Activated CD8-positive, alpha-beta T cell treated with anti-CD3 and anti-CD28 coated beads for 36 hours (primary cell): ENCODE measurements at regions not wholly inside any gene's neighbourhood (a gene's known extent, or its start where the extent isn't known, plus 50 kb on each side); places are given as distances from the start of the nearest gene placed in this dataset.

Experiments
- ATAC-seq: fragments of 200-7000 bp; cut with Tn5 transposase; one replicate; pipeline ENCODE4 v1.10.0; 2021; ENCODE audit warnings: mild to moderate bottlenecking, moderate library complexity
- CTCF ChIA-PET: fragments of 350-600 bp; sonication (Branson Sonifier 250); formaldehyde crosslinking; loops from one replicate; lab custom pipeline; 2021; ENCODE audit warnings: antibody characterized with exemption; lab: Charles Lee
- POLR2A ChIA-PET: fragments of 350-600 bp; sonication (Branson Sonifier 250); formaldehyde crosslinking; loops from one replicate; lab custom pipeline; 2021; ENCODE audit warnings: antibody characterized with exemption; lab: Charles Lee
- DNase-seq: peaks from one replicate; pipeline ENCODE4 v3.0.0-alpha.2; 2020
- H3K27ac Mint-ChIP-seq: one replicate; pipeline ENCODE4 v1.8.0; 2021; ENCODE audit warnings: mild to moderate bottlenecking, mixed read lengths
- H3K27me3 Mint-ChIP-seq: one replicate; pipeline ENCODE4 v1.8.0; 2021; ENCODE audit warnings: mixed read lengths
- H3K36me3 Mint-ChIP-seq: one replicate; pipeline ENCODE4 v1.8.0; 2021; ENCODE audit warnings: low read depth, mixed read lengths
- H3K4me1 Mint-ChIP-seq: one replicate; pipeline ENCODE4 v1.8.0; 2021; ENCODE audit warnings: low read depth, mixed read lengths
- H3K4me3 Mint-ChIP-seq: one replicate; pipeline ENCODE4 v1.8.0; 2021; ENCODE audit warnings: mild to moderate bottlenecking, moderate library complexity, mixed read lengths
- H3K9me3 Mint-ChIP-seq: one replicate; pipeline ENCODE4 v1.8.0; 2021; ENCODE audit warnings: mixed read lengths
- intact Hi-C: fragments of 100-400 bp; cut with micrococcal nuclease; formaldehyde crosslinking; loops from one replicate; pipeline ENCODE4 v1.10.0; 2022
- TF ChIP-seq, protein P1 (sequence below): fragments of 200-600 bp; IDR thresholded peaks from one replicate; pipeline ENCODE4 v1.8.0; 2022; ENCODE audit warnings: antibody characterized with exemption, mild to moderate bottlenecking

DNA sequence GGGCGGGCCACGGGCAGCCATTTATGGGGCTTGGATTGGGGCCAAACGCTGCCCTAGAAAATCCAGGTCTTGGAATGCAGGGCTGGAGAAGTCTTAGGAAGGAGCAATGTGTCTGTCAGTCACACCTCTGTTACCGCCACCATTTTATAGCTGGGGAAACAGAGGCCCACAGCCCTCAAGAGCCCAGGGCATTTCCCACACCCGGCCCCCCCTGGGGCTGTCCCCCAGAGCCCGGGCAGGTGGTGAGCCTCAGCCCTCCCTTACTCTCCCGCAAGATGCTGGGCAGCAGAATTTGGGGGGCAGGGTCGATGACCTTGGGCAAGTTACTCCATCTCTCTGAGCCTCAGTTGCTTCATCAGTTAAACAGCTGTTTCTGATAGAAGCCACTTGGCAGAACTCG is 508.2 kb downstream of the SHQ1 start:
- no peak overlapping the region for H3K4me3 Mint-ChIP-seq
- CTCF ChIA-PET, result no interaction called here
- H3K27me3 Mint-ChIP-seq, result no peaks in the 10 kb centered on the region
- TF ChIP-seq, protein P1, sequence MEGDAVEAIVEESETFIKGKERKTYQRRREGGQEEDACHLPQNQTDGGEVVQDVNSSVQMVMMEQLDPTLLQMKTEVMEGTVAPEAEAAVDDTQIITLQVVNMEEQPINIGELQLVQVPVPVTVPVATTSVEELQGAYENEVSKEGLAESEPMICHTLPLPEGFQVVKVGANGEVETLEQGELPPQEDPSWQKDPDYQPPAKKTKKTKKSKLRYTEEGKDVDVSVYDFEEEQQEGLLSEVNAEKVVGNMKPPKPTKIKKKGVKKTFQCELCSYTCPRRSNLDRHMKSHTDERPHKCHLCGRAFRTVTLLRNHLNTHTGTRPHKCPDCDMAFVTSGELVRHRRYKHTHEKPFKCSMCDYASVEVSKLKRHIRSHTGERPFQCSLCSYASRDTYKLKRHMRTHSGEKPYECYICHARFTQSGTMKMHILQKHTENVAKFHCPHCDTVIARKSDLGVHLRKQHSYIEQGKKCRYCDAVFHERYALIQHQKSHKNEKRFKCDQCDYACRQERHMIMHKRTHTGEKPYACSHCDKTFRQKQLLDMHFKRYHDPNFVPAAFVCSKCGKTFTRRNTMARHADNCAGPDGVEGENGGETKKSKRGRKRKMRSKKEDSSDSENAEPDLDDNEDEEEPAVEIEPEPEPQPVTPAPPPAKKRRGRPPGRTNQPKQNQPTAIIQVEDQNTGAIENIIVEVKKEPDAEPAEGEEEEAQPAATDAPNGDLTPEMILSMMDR, result no peak
- H3K36me3 Mint-ChIP-seq, result no peaks in the 10 kb centered on the region
- no peaks in the 10 kb centered on the region for H3K9me3 Mint-ChIP-seq
- POLR2A ChIA-PET, result no interaction called here
- peaks cover 30% of the 10 kb centered on the region for H3K4me1 Mint-ChIP-seq
- H3K27ac Mint-ChIP-seq, result no peak overlapping the region
- no peak for DNase-seq
- intact Hi-C loops, result no loop called here
- no peak for ATAC-seq

DNA sequence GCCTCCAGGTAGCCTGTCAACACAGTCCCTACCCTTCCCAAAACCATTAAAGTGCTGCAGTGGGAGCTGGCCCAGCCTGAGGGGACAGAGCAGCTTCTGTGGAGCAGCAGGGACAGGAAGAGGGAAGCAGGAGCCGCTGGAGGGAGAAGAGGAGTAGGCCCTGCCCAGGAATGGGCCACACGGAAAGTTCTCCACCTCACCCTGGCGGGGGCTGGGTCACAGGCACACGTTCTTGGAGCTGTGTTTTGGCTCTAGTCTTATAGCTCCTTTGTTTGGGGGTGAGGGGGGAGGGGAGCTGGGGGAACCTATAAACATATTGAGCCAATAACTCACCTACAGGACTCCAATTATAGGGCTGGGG is 508.6 kb downstream of the SHQ1 start:
- CTCF ChIA-PET, result no interaction called here
- TF ChIP-seq, protein P1, result no peak
- H3K4me3 Mint-ChIP-seq, result no peak overlapping the region
- no peak overlapping the region for H3K27ac Mint-ChIP-seq
- peaks cover 28% of the 10 kb centered on the region for H3K4me1 Mint-ChIP-seq
- H3K27me3 Mint-ChIP-seq, result no peaks in the 10 kb centered on the region
- no peaks in the 10 kb centered on the region for H3K36me3 Mint-ChIP-seq
- intact Hi-C loops, result no loop called here
- H3K9me3 Mint-ChIP-seq, result no peaks in the 10 kb centered on the region
- DNase-seq (no peak), ATAC-seq (no peak)
- POLR2A ChIA-PET, result no interaction called here

DNA sequence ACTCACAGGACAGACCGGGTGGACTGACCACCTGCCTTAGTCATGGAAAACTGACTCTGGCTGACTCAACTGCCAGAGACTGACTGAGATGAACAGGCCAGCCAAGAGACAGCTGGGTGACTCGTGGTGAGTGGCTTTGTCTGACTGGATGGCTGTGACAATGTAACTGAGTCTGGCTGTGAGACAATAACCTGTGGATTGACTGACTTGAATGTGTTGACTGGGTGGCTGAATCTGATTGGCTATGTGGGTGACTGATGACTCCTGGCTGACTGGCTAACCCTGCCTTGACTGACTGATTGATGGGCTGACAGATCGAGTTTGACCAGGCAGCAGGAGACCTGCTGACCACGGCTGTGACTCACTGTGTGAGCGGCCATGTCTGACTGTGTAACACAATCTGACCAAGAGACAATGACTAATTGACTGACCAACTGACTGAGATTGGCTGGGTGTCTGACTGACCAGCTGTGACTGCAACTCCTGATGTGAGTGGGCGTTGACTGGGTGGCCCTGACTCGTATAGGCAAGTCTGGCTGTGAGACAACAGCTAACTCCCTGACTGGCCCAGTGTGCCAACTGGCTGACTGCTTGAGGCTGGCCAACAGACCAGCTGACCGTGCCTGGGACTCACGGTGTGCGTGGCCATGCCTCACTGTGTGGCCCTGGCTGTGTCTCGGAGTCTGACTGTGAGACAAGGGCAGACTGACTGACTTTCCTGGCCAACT is 509.1 kb downstream of the SHQ1 start:
- peaks cover 23% of the 10 kb centered on the region for H3K4me1 Mint-ChIP-seq
- no peaks in the 10 kb centered on the region for H3K9me3 Mint-ChIP-seq
- H3K36me3 Mint-ChIP-seq, result no peaks in the 10 kb centered on the region
- H3K4me3 Mint-ChIP-seq, result no peak overlapping the region
- H3K27ac Mint-ChIP-seq, result no peak overlapping the region
- ATAC-seq (peak; percentile 74), DNase-seq (peak; percentile 78)
- CTCF ChIA-PET, result no interaction called here
- TF ChIP-seq, protein P1, result no peak
- intact Hi-C loops, result no loop called here
- POLR2A ChIA-PET, result interaction anchor here (0.5 kb wide), 1 partner anchor 73 kb away, joined by 3 read pairs; no protein-coding TSS in a partner anchor
- H3K27me3 Mint-ChIP-seq, result no peaks in the 10 kb centered on the region

DNA sequence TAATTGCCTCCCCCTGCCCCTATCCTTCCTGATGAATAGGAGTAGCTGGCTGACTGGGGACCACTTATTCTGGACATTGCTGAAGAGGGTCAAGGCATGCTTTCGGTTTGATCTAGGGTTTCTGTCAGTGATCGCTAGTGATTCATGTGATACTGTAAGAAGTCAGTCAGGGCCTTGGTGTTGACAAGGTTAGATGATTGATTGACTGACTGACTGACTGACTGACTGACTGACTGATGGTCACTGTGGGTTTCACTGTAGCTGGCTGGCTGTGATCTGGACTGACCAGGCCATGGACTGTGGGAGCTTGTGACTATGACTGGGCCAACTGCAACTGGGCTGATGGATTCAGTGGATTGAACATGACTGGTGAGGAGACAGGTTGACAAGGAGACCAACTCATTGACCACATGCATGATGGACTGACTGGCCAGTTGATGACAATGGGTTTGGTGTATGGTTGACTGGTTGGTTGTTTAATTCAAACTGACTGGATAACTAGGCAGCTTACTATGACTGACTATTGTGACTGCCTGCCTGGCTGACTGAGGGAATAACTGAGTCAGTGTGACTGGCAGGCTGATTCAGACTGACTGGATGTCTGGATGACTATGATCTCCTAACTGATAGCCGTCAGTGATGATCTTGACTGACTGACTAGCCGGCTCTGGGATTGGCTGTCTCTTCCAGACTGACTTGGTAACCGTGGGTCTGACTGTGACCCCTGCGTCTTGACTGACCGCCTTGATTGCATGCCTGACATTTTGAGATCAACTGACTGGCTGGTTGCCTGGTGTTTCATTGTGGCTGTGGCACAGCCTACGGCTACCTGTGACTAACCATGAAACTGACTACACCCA is 509.9 kb downstream of the SHQ1 start:
- ChIA-PET CTCF (no interaction called here), POLR2A (no interaction called here)
- ATAC-seq (peak; percentile 58), DNase-seq (peak; percentile 65)
- H3K4me3 Mint-ChIP-seq, result no peak overlapping the region
- intact Hi-C loops, result no loop called here
- H3K27ac Mint-ChIP-seq, result no peak overlapping the region
- H3K27me3 Mint-ChIP-seq, result no peaks in the 10 kb centered on the region
- H3K36me3 Mint-ChIP-seq, result no peaks in the 10 kb centered on the region
- H3K9me3 Mint-ChIP-seq, result no peaks in the 10 kb centered on the region
- TF ChIP-seq, protein P1, result no peak
- peaks cover 15% of the 10 kb centered on the region for H3K4me1 Mint-ChIP-seq

DNA sequence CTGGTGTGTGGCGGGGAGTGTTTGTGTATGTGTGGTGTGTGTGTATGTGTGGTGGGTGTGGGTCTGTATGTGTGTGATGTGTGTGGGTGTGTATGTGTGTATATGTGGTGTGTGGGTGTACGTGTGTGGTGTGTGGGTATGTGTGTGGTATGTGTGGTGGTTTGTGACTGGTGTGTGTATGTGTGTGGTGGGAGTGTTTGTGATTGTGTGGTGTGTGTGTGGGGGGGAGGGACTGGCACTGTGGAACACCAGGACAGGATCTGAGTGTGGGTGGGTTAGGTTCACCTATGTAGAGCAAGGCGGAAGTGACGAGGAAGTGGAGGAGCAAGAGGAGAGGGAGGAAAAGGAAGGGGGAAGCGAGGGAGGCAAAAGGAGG is 510.8 kb downstream of the SHQ1 start:
- intact Hi-C loops, result no loop called here
- no peak for DNase-seq
- ChIA-PET POLR2A (no interaction called here), CTCF (no interaction called here)
- peaks cover 6% of the 10 kb centered on the region for H3K4me1 Mint-ChIP-seq
- H3K4me3 Mint-ChIP-seq, result no peak overlapping the region
- no peaks in the 10 kb centered on the region for H3K27me3 Mint-ChIP-seq
- H3K9me3 Mint-ChIP-seq, result no peaks in the 10 kb centered on the region
- ATAC-seq, result no peak
- H3K36me3 Mint-ChIP-seq, result no peaks in the 10 kb centered on the region
- no peak overlapping the region for H3K27ac Mint-ChIP-seq
- TF ChIP-seq, protein P1, result no peak
